B cell (primary cell): ENCODE measurements at regions not wholly inside any gene's neighbourhood (a gene's known extent, or its start where the extent isn't known, plus 50 kb on each side); places are given as distances from the start of the nearest gene placed in this dataset.

Experiments
- CTCF ChIP-seq: fragments of 200-600 bp; IDR thresholded peaks from one replicate; pipeline ENCODE4 v1.8.0; 2022; ENCODE audit warnings: antibody characterized with exemption, mild to moderate bottlenecking
- EZH2 ChIP-seq: IDR thresholded peaks from 2 replicates; pipeline ENCODE4 v1.6.1; 2012; ENCODE audit warnings: borderline replicate concordance, low read depth, mild to moderate bottlenecking, moderate library complexity, low read length; ENCODE audit not compliant: insufficient read depth, poor library complexity, severe bottlenecking

DNA sequence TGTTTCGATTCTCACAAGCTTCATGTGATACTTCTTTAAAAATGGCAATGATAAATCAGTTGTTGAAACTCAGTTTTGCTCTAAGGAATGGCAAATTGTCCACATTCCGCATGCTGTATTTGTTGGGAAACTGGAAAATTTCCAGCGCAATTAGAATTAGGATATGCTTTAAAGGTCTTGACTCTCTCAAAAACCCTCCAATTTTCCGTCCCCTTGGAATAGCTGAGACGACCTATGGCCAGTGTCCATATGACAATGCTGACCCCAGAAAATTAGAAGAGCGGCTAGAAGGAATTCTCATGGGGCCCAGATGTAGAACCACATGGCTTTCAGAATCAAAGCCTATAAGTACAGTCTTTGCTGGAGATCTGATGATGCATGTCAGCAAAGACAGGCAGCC, 170.8 kb downstream of the TMEM18 start:
- TF ChIP-seq CTCF (no peak), EZH2 (no peak)
